Occipital lobe (tissue), 1 donor: ENCODE measurements at regions not wholly inside any gene's neighbourhood (a gene's known extent, or its start where the extent isn't known, plus 50 kb on each side); places are given as distances from the start of the nearest gene placed in this dataset.
"Not testable (repeated sequence)": the region's sequence is repeated elsewhere in the genome, so short reads cannot be mapped to it uniquely, and the experiment has no call there.

ENCODE experiments used
- DNase-seq: peaks from one replicate; lab custom pipeline; 2025; lab: John Stamatoyannopoulos, UW

GRCh38 chr11:27242591-27242990 lies 120.4 kb downstream of the CCDC34 start:
- no peak for DNase-seq

GRCh38 chr11:27241311-27242122 lies 121.5 kb downstream of the CCDC34 start:
- no peak for DNase-seq

GRCh38 chr11:27239305-27239942 lies 123.6 kb downstream of the CCDC34 start:
- DNase-seq: no peak

GRCh38 chr11:27238811-27239210 lies 124.2 kb downstream of the CCDC34 start:
- no peak for DNase-seq

- DNase-seq: no peak
Observed at GRCh38 chr11:27237643-27238042, 125.4 kb downstream of the CCDC34 start.

- no peak for DNase-seq
Observed at GRCh38 chr11:27234961-27235360, 128.1 kb downstream of the CCDC34 start.

- no peak for DNase-seq
Observed at GRCh38 chr11:27234043-27234668, 128.9 kb downstream of the CCDC34 start.

GRCh38 chr11:27233654-27234042 lies 129.4 kb downstream of the CCDC34 start:
- DNase-seq: no peak

- no peak for DNase-seq
Observed at GRCh38 chr11:27231530-27231929, 131.5 kb downstream of the CCDC34 start.

GRCh38 chr11:27230192-27230572 lies 132.8 kb downstream of the CCDC34 start:
- DNase-seq: no peak

- no peak for DNase-seq
Observed at GRCh38 chr11:27229511-27230191, 133.4 kb downstream of the CCDC34 start.

GRCh38 chr11:27228906-27229290 lies 134.1 kb downstream of the CCDC34 start:
- no peak for DNase-seq

GRCh38 chr11:27228232-27228905 lies 134.6 kb downstream of the CCDC34 start:
- no peak for DNase-seq

GRCh38 chr11:27227736-27228135 lies 135.3 kb downstream of the CCDC34 start:
- no peak for DNase-seq

- not testable (repeated sequence) for DNase-seq
Observed at GRCh38 chr11:27219487-27220039, 143.5 kb downstream of the CCDC34 start.

GRCh38 chr11:27218421-27219038 lies 144.5 kb downstream of the CCDC34 start:
- DNase-seq: no peak

- DNase-seq: no peak
Observed at GRCh38 chr11:27217948-27218420, 145.0 kb downstream of the CCDC34 start.

GRCh38 chr11:27217496-27217895 lies 145.5 kb downstream of the CCDC34 start:
- no peak for DNase-seq

GRCh38 chr11:27216270-27217149 lies 146.5 kb downstream of the CCDC34 start:
- DNase-seq: no peak
